GM12878 (cell line): ENCODE measurements at regions not wholly inside any gene's neighbourhood (a gene's known extent, or its start where the extent isn't known, plus 50 kb on each side); places are given as distances from the start of the nearest gene placed in this dataset.

Experiments used
- CTCF ChIP-seq, 3 experiments: IDR thresholded peaks in 2 of 3; conservative IDR thresholded peaks in 1 of 3; 2 replicates each; pipeline ENCODE4 v1.5.1; 2011; ENCODE audit warnings: low read depth in 3 of 3, low read length in 3 of 3, mild to moderate bottlenecking in 3 of 3, control low read depth in 2 of 3, moderate library complexity in 2 of 3, inconsistent platforms in 1 of 3, mixed read lengths in 1 of 3; ENCODE audit not compliant: control insufficient read depth in 2 of 3, insufficient read depth in 1 of 3; ENCODE audit errors: extremely low read depth in 1 of 3
- NFYB ChIP-seq: IDR thresholded peaks from 2 replicates; pipeline ENCODE4 v1.6.1; 2011; ENCODE audit warnings: low read depth, mild to moderate bottlenecking, low read length, improper control_type of control experiment, moderate library complexity; ENCODE audit not compliant: insufficient read depth
- NRF1 ChIP-seq: conservative IDR thresholded peaks from 2 replicates; pipeline ENCODE4 v1.6.1; 2011; ENCODE audit warnings: mild to moderate bottlenecking, low read depth, low read length, improper control_type of control experiment
- SIN3A ChIP-seq: IDR thresholded peaks from 2 replicates; pipeline ENCODE4 v1.6.1; 2012; ENCODE audit warnings: low read depth, low read length, improper control_type of control experiment
- SMC3 ChIP-seq: IDR thresholded peaks from 2 replicates; pipeline ENCODE4 v1.6.1; 2011; ENCODE audit warnings: low read length, improper control_type of control experiment, borderline replicate concordance
- STAT1 ChIP-seq: fragments of 450-650 bp; conservative IDR thresholded peaks from 2 replicates; pipeline ENCODE4 v1.6.1; 2014; ENCODE audit warnings: antibody characterized with exemption, mild to moderate bottlenecking
- ZNF274 ChIP-seq: IDR thresholded peaks from one replicate; pipeline ENCODE4 v1.8.0; 2011; ENCODE audit not compliant: insufficient read length, insufficient read depth
- TF ChIP-seq, protein P1 (sequence below): IDR thresholded peaks from 2 replicates; pipeline ENCODE4 v1.6.1; 2011; ENCODE audit warnings: low read depth, mild to moderate bottlenecking, low read length, moderate library complexity, borderline replicate concordance; ENCODE audit errors: extremely low read depth

DNA sequence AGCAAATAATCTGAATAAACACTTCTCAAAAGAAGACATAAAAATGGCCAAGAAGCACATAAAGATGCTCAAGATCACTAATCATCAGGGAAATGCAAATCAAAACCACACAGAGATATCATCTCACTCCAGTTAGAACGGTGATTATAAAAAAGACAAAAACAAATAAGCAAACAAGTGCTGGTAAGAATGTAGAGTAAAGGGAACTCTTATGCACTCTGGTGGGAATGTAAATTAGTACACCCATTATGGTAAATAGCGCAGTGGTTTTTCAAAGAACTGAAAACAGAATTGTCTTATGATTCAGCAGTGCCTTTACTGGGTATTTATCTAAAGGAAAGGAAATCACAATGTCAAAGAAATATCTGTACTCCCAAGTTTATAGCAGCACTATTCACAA is 343.2 kb downstream of the HAPSTR1 start:
- TF ChIP-seq SMC3: no peak
- TF ChIP-seq, protein P1, sequence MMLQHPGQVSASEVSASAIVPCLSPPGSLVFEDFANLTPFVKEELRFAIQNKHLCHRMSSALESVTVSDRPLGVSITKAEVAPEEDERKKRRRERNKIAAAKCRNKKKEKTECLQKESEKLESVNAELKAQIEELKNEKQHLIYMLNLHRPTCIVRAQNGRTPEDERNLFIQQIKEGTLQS: no peak
- no peak for TF ChIP-seq CTCF (IDR thresholded peaks at IDR 0.05 in 2 of 3, conservative IDR thresholded peaks at IDR 0.05 in 1 of 3; ENCODE audit: control insufficient read depth in 2 of 3, extremely low read depth in 1 of 3, insufficient read depth in 1 of 3, low read depth in 3 of 3, low read length in 3 of 3)
- no peak for TF ChIP-seq ZNF274
- TF ChIP-seq NRF1: no peak
- no peak for TF ChIP-seq STAT1
- TF ChIP-seq NFYB: no peak
- TF ChIP-seq SIN3A: no peak
